Stomach (tissue), 4 donors: ENCODE measurements at regions not wholly inside any gene's neighbourhood (a gene's known extent, or its start where the extent isn't known, plus 50 kb on each side); places are given as distances from the start of the nearest gene placed in this dataset.

Experiments used
- CTCF ChIP-seq, 7 experiments: fragments of 450-650 bp in 4 of 7; fragments of 200-600 bp in 3 of 7; sonication (generic) in 3 of 7; IDR thresholded peaks; one replicate each; pipeline ENCODE4 v1.5.1; 2016 to 2019; ENCODE audit warnings: antibody characterized with exemption in 7 of 7, control low read depth in 2 of 7, mild to moderate bottlenecking in 1 of 7
- EP300 ChIP-seq: sonication (generic); formaldehyde crosslinking; IDR thresholded peaks from one replicate; pipeline ENCODE4 v1.6.1; 2017; ENCODE audit warnings: antibody characterized with exemption
- POLR2A ChIP-seq, 4 donors: fragments of 450-650 bp; IDR thresholded peaks; one replicate each; pipeline ENCODE4 v1.6.1; 2016; ENCODE audit warnings: antibody characterized with exemption in 4 of 4, control low read depth in 2 of 4, mild to moderate bottlenecking in 1 of 4, moderate library complexity in 1 of 4

- no peak for TF ChIP-seq CTCF (IDR thresholded peaks at IDR 0.05)
- TF ChIP-seq EP300 = no peak
- no peak for TF ChIP-seq POLR2A (IDR thresholded peaks at IDR 0.05)
Observed at GRCh38 chr1:219805191-219805590, 123.2 kb downstream of the SLC30A10 start.
